Panc1 (cell line): ENCODE measurements at regions not wholly inside any gene's neighbourhood (a gene's known extent, or its start where the extent isn't known, plus 50 kb on each side); places are given as distances from the start of the nearest gene placed in this dataset.

Experiments used
- ATAC-seq: fragments of 200-7000 bp; cut with Tn5 transposase; 2 replicates; pipeline ENCODE4 v1.9.1; 2020; ENCODE audit warnings: mild to moderate bottlenecking, moderate library complexity
- BruUV-seq: library from RNA; stranded (reverse); fragments of 400-500 nt; replicated peaks from 2 replicates; lab custom pipeline; 2021; lab: Mats Ljungman, UMichigan
- CTCF ChIA-PET: fragments of 300-600 bp; sonication (Branson Sonifier 250); formaldehyde crosslinking; loops from one replicate; lab custom pipeline; 2022; ENCODE audit warnings: antibody characterized with exemption; lab: Charles Lee
- POLR2A ChIA-PET: fragments of 300-600 bp; sonication (Branson Sonifier 250); formaldehyde crosslinking; loops from one replicate; lab custom pipeline; 2022; ENCODE audit warnings: antibody characterized with exemption; lab: Charles Lee
- DNase-seq: peaks from one replicate; pipeline ENCODE4 v3.0.0-alpha.2; 2010; ENCODE audit warnings: low read depth, low spot score
- H3K27ac ChIP-seq: 2 replicates; pipeline ENCODE4 v1.5.1; 2011; ENCODE audit warnings: mild to moderate bottlenecking, low read length, inconsistent platforms
- H3K27me3 ChIP-seq: fragments of 200-500 bp; sonication (Bioruptor generic); 2 replicates; pipeline ENCODE4 v1.6.0; 2014; ENCODE audit warnings: low read length, inconsistent platforms; ENCODE audit not compliant: control insufficient read depth, insufficient read depth
- H3K36me3 ChIP-seq: fragments of 200-500 bp; sonication (Bioruptor generic); 2 replicates; pipeline ENCODE4 v1.5.1; 2014; ENCODE audit warnings: inconsistent platforms, mild to moderate bottlenecking, low read length, moderate library complexity; ENCODE audit not compliant: control insufficient read depth, insufficient read depth
- H3K4me1 ChIP-seq: 2 replicates; pipeline ENCODE4 v1.5.1; 2011; ENCODE audit warnings: inconsistent platforms, mild to moderate bottlenecking, low read length, moderate library complexity; ENCODE audit not compliant: control insufficient read depth, insufficient read depth
- H3K4me3 ChIP-seq, 2 experiments: 2 replicates each; pipeline ENCODE4 v1.5.1; 2011 to 2012; ENCODE audit warnings: low read depth in 2 of 2, low read length in 2 of 2, mild to moderate bottlenecking in 2 of 2, inconsistent platforms in 1 of 2, moderate library complexity in 1 of 2
- H3K9me3 ChIP-seq: fragments of 200-500 bp; sonication (Bioruptor generic); 2 replicates; pipeline ENCODE4 v1.5.1; 2014; ENCODE audit warnings: low read depth, mild to moderate bottlenecking, inconsistent platforms, low read length, moderate library complexity; ENCODE audit not compliant: control insufficient read depth, insufficient read depth
- POLR2AphosphoS5 ChIP-seq: IDR thresholded peaks from 2 replicates; pipeline ENCODE4 v1.6.1; 2012; ENCODE audit warnings: mild to moderate bottlenecking, low read depth, low read length, moderate library complexity
- SIN3A ChIP-seq: IDR thresholded peaks from 2 replicates; pipeline ENCODE4 v1.6.1; 2012; ENCODE audit warnings: low read depth, mild to moderate bottlenecking, low read length, moderate library complexity, borderline replicate concordance; ENCODE audit not compliant: insufficient read depth
- TCF7L2 ChIP-seq: IDR thresholded peaks from 2 replicates; pipeline ENCODE4 v1.6.1; 2011; ENCODE audit warnings: mild to moderate bottlenecking, low read depth, low read length, inconsistent platforms
- in situ Hi-C: cut with HindIII; loops from 2 replicates; pipeline ENCODE4 v1.10.0; 2016; ENCODE audit warnings: low sequenced_read_pairs, low pct_unique_long_range_greater_than_20kb
- intact Hi-C: fragments of 100-400 bp; cut with micrococcal nuclease; formaldehyde crosslinking; loops from one replicate; pipeline ENCODE4 v1.10.0; 2022; ENCODE audit not compliant: unreplicated experiment
- TF ChIP-seq, protein P1 (sequence below), 2 experiments: IDR thresholded peaks; 2 replicates each; pipeline ENCODE4 v1.6.1; 2011 to 2012; ENCODE audit warnings: low read depth in 2 of 2, control low read depth in 1 of 2, low read length in 1 of 2, mild to moderate bottlenecking in 1 of 2, moderate library complexity in 1 of 2; ENCODE audit not compliant: insufficient read depth in 1 of 2
- TF ChIP-seq, protein P2 (sequence below): fragments of 450-650 bp; IDR thresholded peaks from 2 replicates; pipeline ENCODE4 v1.5.1; 2017; ENCODE audit warnings: mild to moderate bottlenecking

DNA sequence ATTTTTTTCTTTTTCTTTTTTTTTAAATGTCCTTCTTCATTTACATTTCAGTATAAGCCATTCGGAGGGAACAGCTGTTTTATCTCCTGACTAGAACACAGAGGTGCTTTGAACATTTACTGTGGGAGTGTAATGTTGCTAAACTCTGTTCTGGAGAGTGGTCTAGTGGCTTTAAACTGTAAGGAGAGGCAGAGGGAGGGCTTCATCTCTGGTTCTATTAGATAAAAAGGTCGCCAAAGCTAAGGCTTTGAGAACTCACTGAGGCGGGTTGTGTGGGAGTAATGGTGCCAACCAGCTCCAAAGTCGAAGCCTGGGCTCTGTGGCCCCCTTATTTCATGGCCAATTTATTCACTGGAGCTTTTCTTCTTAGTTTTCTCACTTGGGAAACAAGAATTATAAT lies 133.2 kb downstream of the ANXA2 start:
- ATAC-seq, result no peak
- intact Hi-C loops, result no loop called here
- no peak for TF ChIP-seq TCF7L2
- no peak for TF ChIP-seq POLR2AphosphoS5
- TF ChIP-seq, protein P1, sequence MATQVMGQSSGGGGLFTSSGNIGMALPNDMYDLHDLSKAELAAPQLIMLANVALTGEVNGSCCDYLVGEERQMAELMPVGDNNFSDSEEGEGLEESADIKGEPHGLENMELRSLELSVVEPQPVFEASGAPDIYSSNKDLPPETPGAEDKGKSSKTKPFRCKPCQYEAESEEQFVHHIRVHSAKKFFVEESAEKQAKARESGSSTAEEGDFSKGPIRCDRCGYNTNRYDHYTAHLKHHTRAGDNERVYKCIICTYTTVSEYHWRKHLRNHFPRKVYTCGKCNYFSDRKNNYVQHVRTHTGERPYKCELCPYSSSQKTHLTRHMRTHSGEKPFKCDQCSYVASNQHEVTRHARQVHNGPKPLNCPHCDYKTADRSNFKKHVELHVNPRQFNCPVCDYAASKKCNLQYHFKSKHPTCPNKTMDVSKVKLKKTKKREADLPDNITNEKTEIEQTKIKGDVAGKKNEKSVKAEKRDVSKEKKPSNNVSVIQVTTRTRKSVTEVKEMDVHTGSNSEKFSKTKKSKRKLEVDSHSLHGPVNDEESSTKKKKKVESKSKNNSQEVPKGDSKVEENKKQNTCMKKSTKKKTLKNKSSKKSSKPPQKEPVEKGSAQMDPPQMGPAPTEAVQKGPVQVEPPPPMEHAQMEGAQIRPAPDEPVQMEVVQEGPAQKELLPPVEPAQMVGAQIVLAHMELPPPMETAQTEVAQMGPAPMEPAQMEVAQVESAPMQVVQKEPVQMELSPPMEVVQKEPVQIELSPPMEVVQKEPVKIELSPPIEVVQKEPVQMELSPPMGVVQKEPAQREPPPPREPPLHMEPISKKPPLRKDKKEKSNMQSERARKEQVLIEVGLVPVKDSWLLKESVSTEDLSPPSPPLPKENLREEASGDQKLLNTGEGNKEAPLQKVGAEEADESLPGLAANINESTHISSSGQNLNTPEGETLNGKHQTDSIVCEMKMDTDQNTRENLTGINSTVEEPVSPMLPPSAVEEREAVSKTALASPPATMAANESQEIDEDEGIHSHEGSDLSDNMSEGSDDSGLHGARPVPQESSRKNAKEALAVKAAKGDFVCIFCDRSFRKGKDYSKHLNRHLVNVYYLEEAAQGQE (IDR thresholded peaks at IDR 0.05; ENCODE audit: insufficient read depth in 1 of 2, low read depth in 2 of 2, low read length in 1 of 2), result no peak
- TF ChIP-seq, protein P2, sequence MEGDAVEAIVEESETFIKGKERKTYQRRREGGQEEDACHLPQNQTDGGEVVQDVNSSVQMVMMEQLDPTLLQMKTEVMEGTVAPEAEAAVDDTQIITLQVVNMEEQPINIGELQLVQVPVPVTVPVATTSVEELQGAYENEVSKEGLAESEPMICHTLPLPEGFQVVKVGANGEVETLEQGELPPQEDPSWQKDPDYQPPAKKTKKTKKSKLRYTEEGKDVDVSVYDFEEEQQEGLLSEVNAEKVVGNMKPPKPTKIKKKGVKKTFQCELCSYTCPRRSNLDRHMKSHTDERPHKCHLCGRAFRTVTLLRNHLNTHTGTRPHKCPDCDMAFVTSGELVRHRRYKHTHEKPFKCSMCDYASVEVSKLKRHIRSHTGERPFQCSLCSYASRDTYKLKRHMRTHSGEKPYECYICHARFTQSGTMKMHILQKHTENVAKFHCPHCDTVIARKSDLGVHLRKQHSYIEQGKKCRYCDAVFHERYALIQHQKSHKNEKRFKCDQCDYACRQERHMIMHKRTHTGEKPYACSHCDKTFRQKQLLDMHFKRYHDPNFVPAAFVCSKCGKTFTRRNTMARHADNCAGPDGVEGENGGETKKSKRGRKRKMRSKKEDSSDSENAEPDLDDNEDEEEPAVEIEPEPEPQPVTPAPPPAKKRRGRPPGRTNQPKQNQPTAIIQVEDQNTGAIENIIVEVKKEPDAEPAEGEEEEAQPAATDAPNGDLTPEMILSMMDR, result no peak
- no peak for TF ChIP-seq SIN3A
- H3K27ac ChIP-seq, result no peak overlapping the region
- no peaks in the 10 kb centered on the region for H3K9me3 ChIP-seq
- DNase-seq, result no peak
- in situ Hi-C loops, result no loop called here
- H3K36me3 ChIP-seq, result no peaks in the 10 kb centered on the region
- peaks cover 15% of the 10 kb centered on the region for H3K27me3 ChIP-seq
- no peak overlapping the region for H3K4me3 ChIP-seq
- ChIA-PET CTCF (no interaction called here), POLR2A (no interaction called here)
- no peaks in the 10 kb centered on the region for H3K4me1 ChIP-seq
- BruUV-seq, result no TSS peak

DNA sequence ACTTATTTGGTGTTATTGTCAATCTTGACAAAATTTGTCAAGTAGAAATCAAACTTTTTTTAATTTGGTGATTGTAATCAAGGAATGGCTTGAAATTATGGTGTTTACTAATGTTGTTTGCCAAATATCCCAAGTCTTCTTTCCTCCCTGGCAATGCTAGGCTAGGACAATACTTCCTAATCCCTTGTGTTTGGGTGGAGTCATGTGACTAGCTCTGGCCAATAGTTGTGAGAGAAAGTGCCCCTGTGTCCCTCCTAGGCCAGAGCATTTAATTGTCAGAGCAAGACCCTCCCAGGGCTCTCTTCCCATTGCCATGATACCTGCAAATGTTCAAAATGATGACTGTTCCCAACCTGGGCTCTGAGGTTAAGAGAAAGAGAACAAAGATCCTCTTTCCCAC lies 132.7 kb downstream of the ANXA2 start:
- intact Hi-C loops, result no loop called here
- Histone ChIP-seq H3K9me3 (no peaks in the 10 kb centered on the region), H3K4me1 (no peaks in the 10 kb centered on the region), H3K4me3 (no peak overlapping the region), H3K27me3 (peaks cover 15% of the 10 kb centered on the region), H3K27ac (no peak overlapping the region), H3K36me3 (no peaks in the 10 kb centered on the region)
- TF ChIP-seq POLR2AphosphoS5 (no peak), TCF7L2 (no peak)
- TF ChIP-seq, protein P2, result no peak
- TF ChIP-seq, protein P1 (IDR thresholded peaks at IDR 0.05; ENCODE audit: insufficient read depth in 1 of 2, low read depth in 2 of 2, low read length in 1 of 2), result no peak
- POLR2A ChIA-PET, result no interaction called here
- DNase-seq (no peak), ATAC-seq (no peak)
- in situ Hi-C loops, result no loop called here
- no TSS peak for BruUV-seq
- CTCF ChIA-PET, result no interaction called here
